ENCODE measurements at regions not wholly inside any gene's neighbourhood (a gene's known extent, or its start where the extent isn't known, plus 50 kb on each side); places are given as distances from the start of the nearest gene placed in this dataset.

- TF ChIP-seq, protein P1, sequence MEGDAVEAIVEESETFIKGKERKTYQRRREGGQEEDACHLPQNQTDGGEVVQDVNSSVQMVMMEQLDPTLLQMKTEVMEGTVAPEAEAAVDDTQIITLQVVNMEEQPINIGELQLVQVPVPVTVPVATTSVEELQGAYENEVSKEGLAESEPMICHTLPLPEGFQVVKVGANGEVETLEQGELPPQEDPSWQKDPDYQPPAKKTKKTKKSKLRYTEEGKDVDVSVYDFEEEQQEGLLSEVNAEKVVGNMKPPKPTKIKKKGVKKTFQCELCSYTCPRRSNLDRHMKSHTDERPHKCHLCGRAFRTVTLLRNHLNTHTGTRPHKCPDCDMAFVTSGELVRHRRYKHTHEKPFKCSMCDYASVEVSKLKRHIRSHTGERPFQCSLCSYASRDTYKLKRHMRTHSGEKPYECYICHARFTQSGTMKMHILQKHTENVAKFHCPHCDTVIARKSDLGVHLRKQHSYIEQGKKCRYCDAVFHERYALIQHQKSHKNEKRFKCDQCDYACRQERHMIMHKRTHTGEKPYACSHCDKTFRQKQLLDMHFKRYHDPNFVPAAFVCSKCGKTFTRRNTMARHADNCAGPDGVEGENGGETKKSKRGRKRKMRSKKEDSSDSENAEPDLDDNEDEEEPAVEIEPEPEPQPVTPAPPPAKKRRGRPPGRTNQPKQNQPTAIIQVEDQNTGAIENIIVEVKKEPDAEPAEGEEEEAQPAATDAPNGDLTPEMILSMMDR (IDR thresholded peaks at IDR 0.05; ENCODE audit: low read depth, low read length, poor library complexity, severe bottlenecking), result no peak
- TF ChIP-seq EZH2phosphoT487 (IDR thresholded peaks at IDR 0.05; ENCODE audit: borderline replicate concordance, low read length), result no peak
These were observed 557.9 kb upstream of the ANO5 start for GRCh38 chr11:21634956-21635355.
